ENCODE measurements at regions not wholly inside any gene's neighbourhood (a gene's known extent, or its start where the extent isn't known, plus 50 kb on each side); places are given as distances from the start of the nearest gene placed in this dataset.
"Not testable (repeated sequence)": the region's sequence is repeated elsewhere in the genome, so short reads cannot be mapped to it uniquely, and the experiment has no call there.

GRCh38 chr20:47438464-47439381 is 63.0 kb upstream of the NCOA3 start:
- DNase-seq (ENCODE audit: missing footprints) (no peak), ATAC-seq (peak; percentile 54)
- intact Hi-C loops (cut with DNase I) = no loop called here

DNA sequence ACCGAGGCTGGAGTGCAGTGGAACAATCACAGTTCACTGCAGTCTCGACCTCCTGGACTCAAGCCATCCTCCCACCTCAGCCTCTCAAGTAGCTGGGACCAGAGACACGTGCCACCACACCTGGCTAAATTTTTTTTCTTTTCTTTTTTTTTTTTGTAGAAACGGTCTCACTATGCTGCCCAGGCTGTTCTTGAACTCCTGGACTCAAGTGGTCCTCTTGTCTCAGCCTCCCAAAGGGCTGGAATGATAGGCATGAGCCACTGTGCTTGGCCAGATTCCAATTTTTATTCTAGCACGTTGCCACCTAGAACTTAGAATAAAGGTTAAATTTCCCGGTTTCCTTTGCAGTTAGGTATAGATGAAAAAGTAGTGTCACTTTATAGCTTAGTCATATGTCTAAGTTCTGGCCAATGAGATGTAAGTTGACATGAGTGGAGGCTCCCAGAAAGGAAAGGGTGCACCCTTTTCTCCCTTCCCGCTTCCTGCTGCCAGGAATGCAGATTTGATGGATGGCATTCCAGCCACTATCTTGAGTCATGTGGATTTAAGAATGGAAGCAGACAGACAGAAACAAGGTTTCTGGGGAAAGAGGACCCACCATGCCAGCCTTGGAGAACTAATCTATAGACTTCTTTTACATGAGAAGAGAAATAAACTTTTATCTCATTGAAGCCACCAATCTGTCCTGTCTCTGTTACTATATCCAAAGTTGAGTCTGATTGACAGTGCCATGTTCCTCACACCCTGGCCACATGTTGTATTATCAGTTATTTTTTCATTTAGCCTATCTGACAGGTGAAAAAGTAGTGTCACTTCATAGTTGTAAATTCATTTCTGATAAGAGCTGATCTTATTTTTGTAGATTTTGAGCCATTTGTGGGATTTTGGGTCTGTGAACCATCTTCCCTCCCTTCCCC is 60.6 kb upstream of the NCOA3 start:
- intact Hi-C loops (cut with DNase I) = no loop called here
- no peak for DNase-seq (ENCODE audit: missing footprints)
- no peak for ATAC-seq

DNA sequence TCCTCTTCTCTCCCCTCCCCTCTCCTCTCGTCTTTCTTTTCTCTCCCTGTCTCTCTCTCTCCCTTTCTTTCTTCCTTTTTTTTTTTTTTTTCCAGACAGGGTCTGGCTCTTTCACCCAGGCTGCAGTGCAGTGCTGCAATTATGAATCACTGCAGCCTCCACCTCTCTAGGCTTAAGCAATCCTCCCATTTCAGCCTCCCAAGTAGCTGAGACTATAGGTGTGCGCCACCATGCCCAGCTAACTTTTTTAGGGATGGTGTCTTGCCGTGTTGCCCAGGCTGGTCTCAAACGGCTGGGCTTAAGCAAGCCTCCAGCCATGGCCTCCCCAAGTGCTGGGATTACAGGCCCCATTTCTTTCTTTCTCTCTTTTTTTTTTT is 59.9 kb upstream of the NCOA3 start:
- DNase-seq (ENCODE audit: missing footprints) = no peak
- intact Hi-C loops (cut with DNase I) = no loop called here
- ATAC-seq = no peak

- ATAC-seq; intact Hi-C loops (cut with DNase I); DNase-seq (ENCODE audit: missing footprints): not testable (repeated sequence)
Measured at GRCh38 chr20:47443060-47443459, 58.6 kb upstream of the NCOA3 start.

GRCh38 chr20:47444584-47444983 is 57.1 kb upstream of the NCOA3 start:
- ATAC-seq (no peak), DNase-seq (ENCODE audit: missing footprints) (no peak)
- intact Hi-C loops (cut with DNase I) = no loop called here

DNA sequence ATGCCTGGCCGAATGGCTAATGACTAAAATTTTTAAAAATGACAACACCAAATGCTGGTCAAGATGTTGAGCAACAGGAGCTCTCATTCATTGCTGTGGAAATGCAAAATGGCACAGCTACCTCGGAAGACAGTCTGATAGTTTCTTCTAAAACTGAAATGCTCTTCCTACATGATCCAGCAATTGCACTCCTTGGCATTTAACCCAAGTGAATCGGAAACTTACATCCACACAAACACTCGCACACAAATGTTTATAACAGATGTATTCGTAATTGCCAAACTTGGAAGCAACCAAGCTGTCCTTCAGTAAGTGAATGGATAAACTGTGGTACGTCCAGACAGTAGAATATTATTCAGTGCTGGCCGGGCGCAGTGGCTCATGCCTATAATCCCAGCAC is 56.4 kb upstream of the NCOA3 start:
- intact Hi-C loops (cut with DNase I) = no loop called here
- DNase-seq (ENCODE audit: missing footprints) (no peak), ATAC-seq (no peak)

DNA sequence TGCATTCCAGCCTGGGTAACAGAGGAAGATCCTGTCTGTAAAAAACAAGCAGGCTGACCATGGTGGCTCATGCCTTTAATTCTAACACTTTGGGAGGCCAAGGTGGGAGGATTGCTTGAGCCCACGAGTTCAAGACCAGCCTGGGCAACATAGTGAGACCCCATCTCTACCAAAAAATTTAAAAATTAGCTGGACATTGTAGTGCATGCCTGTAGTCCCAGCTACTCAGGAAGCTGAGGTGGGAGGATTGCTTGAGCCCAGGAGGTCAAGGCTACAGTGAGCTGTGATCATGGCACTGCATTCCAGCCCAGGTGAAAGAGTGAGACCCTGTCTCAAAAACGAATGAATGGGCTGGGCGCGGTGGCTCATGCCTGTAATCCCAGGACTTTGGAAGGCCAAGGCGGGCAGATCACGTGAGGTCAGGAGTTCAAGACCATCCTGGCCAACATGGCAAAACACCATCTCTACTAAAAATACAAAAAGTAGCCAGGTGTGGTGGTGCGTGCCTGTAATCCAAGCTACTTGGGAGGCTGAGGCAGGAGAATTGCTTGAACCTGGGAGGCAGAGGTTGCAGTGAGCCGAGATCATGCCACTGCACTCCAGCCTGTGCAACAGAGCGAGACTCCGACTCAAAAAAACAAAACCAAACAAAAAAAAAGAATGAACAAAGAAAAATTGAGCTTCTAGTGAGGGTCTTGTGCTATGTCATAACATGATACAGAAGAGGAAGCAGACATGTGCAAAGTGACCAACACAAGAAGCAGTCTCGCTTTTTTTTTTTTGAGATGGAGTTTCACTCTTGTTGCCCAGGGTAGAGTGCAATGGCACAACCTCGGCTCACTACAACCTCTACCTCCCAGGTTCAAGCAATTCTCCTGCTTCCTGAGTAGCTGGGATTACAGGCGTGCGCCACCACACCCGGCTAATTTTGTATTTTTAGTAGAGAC is 54.1 kb upstream of the NCOA3 start:
- DNase-seq (ENCODE audit: missing footprints); ATAC-seq; intact Hi-C loops (cut with DNase I): not testable (repeated sequence)

GRCh38 chr20:47448429-47448828 is 53.3 kb upstream of the NCOA3 start:
- DNase-seq (ENCODE audit: missing footprints) = no peak
- no peak for ATAC-seq

GRCh38 chr20:47451602-47451904 is 50.1 kb upstream of the NCOA3 start:
- ATAC-seq = no peak
- intact Hi-C loops (cut with DNase I) = no loop called here

More at GRCh38 chr20:47448429-47448828, 53.3 kb upstream of the NCOA3 start:
- intact Hi-C loops (cut with DNase I) = no loop called here

More at GRCh38 chr20:47451602-47451904, 50.1 kb upstream of the NCOA3 start:
- DNase-seq (ENCODE audit: missing footprints) = no peak

Data from Right ventricle myocardium inferior (tissue), 1 donor.